Cardiac fibroblast (primary cell): ENCODE measurements at regions not wholly inside any gene's neighbourhood (a gene's known extent, or its start where the extent isn't known, plus 50 kb on each side); places are given as distances from the start of the nearest gene placed in this dataset.

ENCODE experiments used
- DNase-seq, 2 donors: peaks; one replicate each; pipeline versions ENCODE4 v3.0.0 to v3.0.0-alpha.2; 2010; ENCODE audit warnings: low read depth in 2 of 2
- H3K4me3 ChIP-seq, 2 donors: replicated peaks in 1 of 2; 1 replicate in 1 of 2; 2 replicates in 1 of 2; pipeline ENCODE4 v1.5.1; 2011; ENCODE audit warnings: low read depth in 2 of 2, low read length in 2 of 2, mild to moderate bottlenecking in 2 of 2, moderate library complexity in 1 of 2
- CTCF ChIP-seq: IDR thresholded peaks from one replicate; pipeline ENCODE4 v1.5.1; 2011; ENCODE audit warnings: low read depth, mild to moderate bottlenecking, low read length, inconsistent platforms

GRCh38 chr2:147609301-147609700 is 235.5 kb upstream of the ACVR2A start:
- no peak for TF ChIP-seq CTCF
- no peak for DNase-seq
- H3K4me3 ChIP-seq, result no peak overlapping the region

- no peak for TF ChIP-seq CTCF
- no peak for DNase-seq
These were observed 237.4 kb upstream of the ACVR2A start for GRCh38 chr2:147607379-147607778.

GRCh38 chr2:147603876-147604275 is 241.0 kb upstream of the ACVR2A start:
- H3K4me3 ChIP-seq, result no peak overlapping the region
- no peak for TF ChIP-seq CTCF
- DNase-seq, result no peak

More at GRCh38 chr2:147607379-147607778, 237.4 kb upstream of the ACVR2A start:
- no peak overlapping the region for H3K4me3 ChIP-seq

GRCh38 chr2:147603447-147603846 is 241.4 kb upstream of the ACVR2A start:
- TF ChIP-seq CTCF, result no peak
- no peak overlapping the region for H3K4me3 ChIP-seq
- DNase-seq, result no peak

GRCh38 chr2:147600646-147601045 is 244.2 kb upstream of the ACVR2A start:
- no peak overlapping the region for H3K4me3 ChIP-seq
- TF ChIP-seq CTCF, result no peak
- DNase-seq, result no peak

GRCh38 chr2:147600223-147600622 is 244.6 kb upstream of the ACVR2A start:
- TF ChIP-seq CTCF, result no peak
- no peak overlapping the region for H3K4me3 ChIP-seq
- peak in 1 of 2 donors; percentile 18 for DNase-seq

- no peak for TF ChIP-seq CTCF
- no peak for DNase-seq
- H3K4me3 ChIP-seq, result no peak overlapping the region
These were observed 249.6 kb upstream of the ACVR2A start for GRCh38 chr2:147595200-147595599.
